GM19324 (cell line): ENCODE measurements at regions not wholly inside any gene's neighbourhood (a gene's known extent, or its start where the extent isn't known, plus 50 kb on each side); places are given as distances from the start of the nearest gene placed in this dataset.

Experiments used
- ATAC-seq: cut with Tn5 transposase; IDR thresholded peaks from one replicate; pipeline ENCODE4 v1.9.1; 2021; ENCODE audit warnings: mild to moderate bottlenecking, moderate library complexity; ENCODE audit not compliant: unreplicated experiment, low FRiP score

- no peak for ATAC-seq
These were observed 481.2 kb downstream of the NUP35 start for GRCh38 chr2:183605440-183605839.

GRCh38 chr2:183606022-183606717 lies 481.9 kb downstream of the NUP35 start:
- ATAC-seq: no peak

DNA sequence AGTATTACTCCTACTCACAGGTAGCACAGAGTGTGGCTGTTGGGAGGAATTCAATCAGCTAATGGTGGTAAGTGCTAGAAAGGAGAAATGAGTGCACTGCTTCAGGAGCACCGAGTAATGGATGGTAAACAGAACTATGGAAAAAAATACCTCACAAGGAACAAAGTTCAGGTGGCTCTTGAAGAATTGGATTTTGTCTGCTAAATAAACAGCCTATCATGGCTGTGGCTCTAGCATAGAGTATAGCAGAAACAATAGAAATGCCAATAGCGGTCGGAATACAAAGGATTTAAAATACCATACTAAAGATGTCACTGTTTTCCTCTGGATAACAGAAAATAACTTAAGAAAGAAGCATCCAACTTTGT lies 482.5 kb downstream of the NUP35 start:
- ATAC-seq: no peak

- ATAC-seq: no peak
These were observed 483.8 kb downstream of the NUP35 start for GRCh38 chr2:183607995-183608394.

GRCh38 chr2:183608747-183609146 lies 484.5 kb downstream of the NUP35 start:
- no peak for ATAC-seq

GRCh38 chr2:183610724-183611123 lies 486.5 kb downstream of the NUP35 start:
- ATAC-seq: no peak

GRCh38 chr2:183614799-183615435 lies 490.7 kb downstream of the NUP35 start:
- no peak for ATAC-seq

GRCh38 chr2:183623227-183623626 lies 499.0 kb downstream of the NUP35 start:
- ATAC-seq: no peak

GRCh38 chr2:183630964-183631363 lies 506.7 kb downstream of the NUP35 start:
- ATAC-seq: no peak

DNA sequence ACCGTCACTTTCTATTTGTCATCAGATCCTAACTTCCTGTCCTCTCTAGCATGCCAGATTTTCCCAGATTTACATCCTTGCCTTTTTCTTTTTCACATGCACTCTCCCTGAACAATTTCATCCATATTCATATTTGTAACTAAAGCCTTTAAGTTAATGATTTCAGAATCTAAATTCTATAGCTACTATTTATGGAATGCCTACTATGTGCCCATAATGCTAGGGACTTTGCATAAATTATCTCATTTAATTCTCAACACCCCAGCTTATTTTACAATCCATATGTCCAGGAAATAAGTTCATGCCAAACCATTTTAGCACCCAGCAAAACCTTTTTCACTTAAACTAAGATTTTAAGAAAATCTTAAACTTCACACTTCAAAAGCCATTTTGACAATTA lies 531.9 kb downstream of the NUP35 start:
- no peak for ATAC-seq

DNA sequence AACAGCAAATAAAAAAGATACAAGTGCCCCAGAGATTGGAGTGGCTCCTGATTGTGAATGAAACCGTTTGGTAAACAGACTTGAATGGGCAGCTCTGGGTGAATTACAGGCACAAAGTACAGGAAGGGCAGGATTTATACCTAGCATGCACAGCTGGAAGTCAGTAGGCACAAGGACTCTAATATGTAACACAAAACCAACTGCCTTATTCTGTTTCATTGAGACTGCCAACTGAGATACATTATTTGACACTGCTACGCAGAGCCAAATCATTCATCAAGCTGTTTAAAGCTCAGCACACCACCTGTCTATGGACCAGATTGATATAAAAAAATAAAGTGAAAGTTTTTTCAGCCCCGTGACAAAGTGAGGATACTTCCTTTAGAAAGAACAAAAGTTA lies 541.2 kb downstream of the NUP35 start:
- no peak for ATAC-seq

- ATAC-seq: no peak
These were observed 541.8 kb downstream of the NUP35 start for GRCh38 chr2:183666031-183666430.

GRCh38 chr2:183671233-183671632 lies 547.0 kb downstream of the NUP35 start:
- no peak for ATAC-seq

DNA sequence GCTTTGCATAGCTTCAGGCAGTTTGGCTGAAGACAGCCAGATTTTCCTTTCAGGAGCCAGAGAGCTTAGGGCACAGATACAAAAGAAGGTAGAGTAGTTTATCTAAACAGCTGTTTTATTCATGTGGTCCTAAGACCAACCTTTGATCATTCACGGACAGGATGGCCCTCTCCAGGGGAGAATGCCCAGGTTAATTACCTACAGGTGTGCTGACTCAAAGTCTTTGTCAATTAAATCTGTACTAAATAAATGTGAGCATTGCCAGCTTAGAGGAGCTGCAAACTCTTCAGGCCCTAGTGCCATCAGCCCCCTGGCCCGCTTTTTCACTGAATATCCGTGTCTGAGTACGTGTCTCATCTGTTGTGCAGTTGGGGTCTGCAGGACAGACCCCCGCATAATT lies 554.7 kb downstream of the NUP35 start:
- ATAC-seq: no peak

DNA sequence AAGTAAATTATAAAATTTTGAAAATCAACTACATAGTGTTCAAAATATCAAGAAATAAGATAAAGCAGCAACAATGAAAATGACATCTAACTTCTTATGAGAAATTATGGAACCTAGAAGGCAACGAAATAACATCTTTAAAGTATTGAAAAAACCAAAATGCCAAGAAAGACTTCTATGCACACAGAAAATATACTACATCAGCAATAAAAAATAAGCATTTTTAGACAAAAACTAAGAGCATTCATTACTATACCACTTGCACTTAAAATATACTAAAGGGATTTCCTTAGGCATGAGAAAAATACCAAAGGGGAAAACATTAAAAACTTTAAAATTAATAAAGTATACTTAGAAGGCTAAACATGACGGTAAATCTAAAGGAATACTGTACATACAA lies 556.3 kb downstream of the NUP35 start:
- ATAC-seq: no peak

DNA sequence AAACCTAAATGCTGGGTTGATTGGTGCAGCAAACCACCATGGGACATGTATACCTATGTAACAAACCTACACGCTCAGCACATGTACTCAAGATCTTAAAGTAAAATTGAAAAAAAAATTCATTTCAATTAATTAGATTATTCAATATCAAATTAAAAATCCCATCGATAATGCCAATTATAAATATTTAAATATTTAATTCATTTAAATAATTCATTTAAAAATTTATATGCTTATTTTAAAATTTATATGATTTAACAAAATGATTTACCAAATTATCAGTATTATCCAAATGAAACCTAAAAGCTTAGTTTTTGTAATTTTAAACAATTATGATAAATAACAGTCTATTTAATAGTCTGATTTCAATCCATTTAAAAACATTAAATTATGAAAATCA lies 560.4 kb downstream of the NUP35 start:
- no peak for ATAC-seq

DNA sequence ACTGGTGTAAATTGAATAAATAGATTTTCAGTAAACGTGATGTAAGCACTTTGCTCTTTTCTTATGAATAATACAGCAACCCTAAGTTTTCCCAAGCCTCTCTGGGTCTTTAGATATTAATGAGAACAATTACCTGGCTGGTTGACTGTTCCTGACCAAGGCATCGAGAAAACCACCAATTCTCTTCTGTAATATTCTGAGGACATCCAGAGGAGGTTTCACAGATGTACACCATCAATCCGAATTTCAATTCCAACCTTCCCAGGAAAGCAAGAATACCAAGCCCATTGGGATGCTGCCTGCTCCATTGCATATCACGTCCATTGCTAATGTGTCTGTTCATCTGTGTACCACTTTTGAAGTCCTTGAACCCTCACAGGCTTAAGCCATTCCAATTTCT lies 571.8 kb downstream of the NUP35 start:
- no peak for ATAC-seq

DNA sequence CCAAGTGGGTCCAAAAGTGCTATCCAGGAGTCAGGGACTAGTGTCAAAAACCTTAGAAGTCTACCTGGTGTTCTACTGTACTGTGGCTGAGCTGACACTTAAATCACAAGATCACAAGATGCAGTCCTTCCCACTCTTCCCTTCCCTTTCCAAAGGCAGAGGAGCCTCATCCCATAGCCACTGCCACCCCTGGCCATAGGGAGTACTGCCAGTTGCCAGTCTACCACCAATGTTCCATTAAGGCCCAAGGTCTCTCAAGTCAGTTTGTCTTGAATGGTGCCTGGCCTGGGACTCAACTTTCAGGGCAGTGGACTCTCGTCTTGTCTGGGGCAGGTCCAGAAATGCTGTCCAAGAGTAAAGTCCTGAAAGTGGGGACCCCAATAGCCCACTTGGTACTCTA lies 585.6 kb downstream of the NUP35 start:
- ATAC-seq: no peak

GRCh38 chr2:183718246-183718645 lies 594.0 kb downstream of the NUP35 start:
- no peak for ATAC-seq

GRCh38 chr2:183723278-183723677 lies 599.0 kb downstream of the NUP35 start:
- ATAC-seq: no peak

GRCh38 chr2:183729380-183729779 lies 605.1 kb downstream of the NUP35 start:
- no peak for ATAC-seq

GRCh38 chr2:183740241-183740640 lies 616.0 kb downstream of the NUP35 start:
- ATAC-seq: no peak
